HG02884 (cell line): ENCODE measurements at regions not wholly inside any gene's neighbourhood (a gene's known extent, or its start where the extent isn't known, plus 50 kb on each side); places are given as distances from the start of the nearest gene placed in this dataset.
A peak's percentile ranks its signal among the peaks of the same experiment; 100 is the strongest.

Experiments
- ATAC-seq: cut with Tn5 transposase; IDR thresholded peaks from one replicate; pipeline ENCODE4 v1.9.1; 2021; ENCODE audit warnings: mild to moderate bottlenecking, moderate library complexity; ENCODE audit not compliant: unreplicated experiment

GRCh38 chr12:81819991-81820633, 61.0 kb upstream of the PPFIA2 start:
- no peak for ATAC-seq

GRCh38 chr12:81815611-81816010, 56.5 kb upstream of the PPFIA2 start:
- no peak for ATAC-seq

- ATAC-seq, result no peak
Observed at GRCh38 chr12:81811778-81812125, 52.6 kb upstream of the PPFIA2 start.

GRCh38 chr12:81811061-81811777, 52.1 kb upstream of the PPFIA2 start:
- no peak for ATAC-seq

GRCh38 chr12:81809829-81810595, 50.9 kb upstream of the PPFIA2 start:
- ATAC-seq, result peak; percentile 80

- ATAC-seq, result no peak
Observed at GRCh38 chr12:81809113-81809777, 50.1 kb upstream of the PPFIA2 start.
